ENCODE measurements at regions not wholly inside any gene's neighbourhood (a gene's known extent, or its start where the extent isn't known, plus 50 kb on each side); places are given as distances from the start of the nearest gene placed in this dataset.

GRCh38 chr3:25277503-25277902 is 150.6 kb upstream of the RARB start:
- no peak for TF ChIP-seq CTCF (IDR thresholded peaks at IDR 0.05)
- TF ChIP-seq POLR2A (IDR thresholded peaks at IDR 0.05), result no peak
